Colonic mucosa (tissue), 4 donors: ENCODE measurements at regions not wholly inside any gene's neighbourhood (a gene's known extent, or its start where the extent isn't known, plus 50 kb on each side); places are given as distances from the start of the nearest gene placed in this dataset.

Source experiments
- DNase-seq: peaks from one replicate; pipeline ENCODE4 v3.0.0-alpha.2; 2020
- H3K27ac ChIP-seq: fragments of 200-600 bp; one replicate; pipeline ENCODE4 v1.8.0; 2021
- H3K27me3 ChIP-seq: fragments of 200-600 bp; one replicate; pipeline ENCODE4 v1.8.0; 2021
- H3K36me3 ChIP-seq: fragments of 200-600 bp; one replicate; pipeline ENCODE4 v1.8.0; 2021
- H3K4me1 ChIP-seq: fragments of 200-600 bp; one replicate; pipeline ENCODE4 v1.8.0; 2021; ENCODE audit warnings: mild to moderate bottlenecking
- H3K4me3 ChIP-seq: fragments of 200-600 bp; one replicate; pipeline ENCODE4 v1.8.0; 2021
- H3K9ac ChIP-seq, 2 donors: one replicate each; pipeline ENCODE4 v1.7.0; 2013; ENCODE audit warnings: control low read depth in 2 of 2, low read depth in 2 of 2, low read length in 2 of 2
- H3K9me3 ChIP-seq: fragments of 200-600 bp; one replicate; pipeline ENCODE4 v1.8.0; 2021
- intact Hi-C: fragments of 100-400 bp; cut with DNase I; formaldehyde crosslinking; loops from one replicate; pipeline ENCODE4 v1.14.1; 2022
- TF ChIP-seq, protein P1 (sequence below): fragments of 200-600 bp; IDR thresholded peaks from one replicate; pipeline ENCODE4 v1.8.0; 2022; ENCODE audit warnings: antibody characterized with exemption, mild to moderate bottlenecking
- donor health status: healthy.
- donor health status: DM: no; HTN: no; CAD: no.
- donor health status: DM: no; HTN: no; CAD: no.

DNA sequence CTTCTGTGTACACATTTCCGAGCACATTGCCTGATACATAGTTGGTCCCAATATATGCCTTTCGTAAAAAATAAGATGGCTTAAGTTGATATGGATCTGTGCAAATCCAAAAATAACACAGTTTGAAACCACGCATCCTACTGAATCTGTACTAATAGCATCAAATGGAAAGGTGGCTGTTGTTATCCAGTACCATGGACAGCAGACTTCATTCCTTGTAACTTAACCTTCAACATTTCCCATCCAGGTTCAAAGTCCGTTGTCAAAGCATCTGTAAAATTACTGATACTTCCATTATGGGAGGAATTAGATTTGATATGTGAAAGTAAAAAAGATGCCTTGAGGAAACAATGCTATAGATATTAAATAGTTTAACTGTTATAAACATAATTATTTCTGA is 65.5 kb upstream of the C3orf49 start:
- Histone ChIP-seq H3K36me3 (no peaks in the 10 kb centered on the region), H3K4me1 (no peaks in the 10 kb centered on the region), H3K9ac (no peak overlapping the region), H3K27ac (no peak overlapping the region), H3K4me3 (no peak overlapping the region), H3K9me3 (no peaks in the 10 kb centered on the region), H3K27me3 (no peaks in the 10 kb centered on the region)
- intact Hi-C loops = no loop called here
- TF ChIP-seq, protein P1, sequence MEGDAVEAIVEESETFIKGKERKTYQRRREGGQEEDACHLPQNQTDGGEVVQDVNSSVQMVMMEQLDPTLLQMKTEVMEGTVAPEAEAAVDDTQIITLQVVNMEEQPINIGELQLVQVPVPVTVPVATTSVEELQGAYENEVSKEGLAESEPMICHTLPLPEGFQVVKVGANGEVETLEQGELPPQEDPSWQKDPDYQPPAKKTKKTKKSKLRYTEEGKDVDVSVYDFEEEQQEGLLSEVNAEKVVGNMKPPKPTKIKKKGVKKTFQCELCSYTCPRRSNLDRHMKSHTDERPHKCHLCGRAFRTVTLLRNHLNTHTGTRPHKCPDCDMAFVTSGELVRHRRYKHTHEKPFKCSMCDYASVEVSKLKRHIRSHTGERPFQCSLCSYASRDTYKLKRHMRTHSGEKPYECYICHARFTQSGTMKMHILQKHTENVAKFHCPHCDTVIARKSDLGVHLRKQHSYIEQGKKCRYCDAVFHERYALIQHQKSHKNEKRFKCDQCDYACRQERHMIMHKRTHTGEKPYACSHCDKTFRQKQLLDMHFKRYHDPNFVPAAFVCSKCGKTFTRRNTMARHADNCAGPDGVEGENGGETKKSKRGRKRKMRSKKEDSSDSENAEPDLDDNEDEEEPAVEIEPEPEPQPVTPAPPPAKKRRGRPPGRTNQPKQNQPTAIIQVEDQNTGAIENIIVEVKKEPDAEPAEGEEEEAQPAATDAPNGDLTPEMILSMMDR = no peak
- DNase-seq = no peak

GRCh38 chr3:63753995-63754394 is 65.1 kb upstream of the C3orf49 start:
- Histone ChIP-seq H3K9ac (no peak overlapping the region), H3K27ac (no peak overlapping the region), H3K9me3 (no peaks in the 10 kb centered on the region), H3K4me3 (no peak overlapping the region), H3K36me3 (no peaks in the 10 kb centered on the region), H3K27me3 (no peaks in the 10 kb centered on the region), H3K4me1 (no peaks in the 10 kb centered on the region)
- DNase-seq = no peak
- TF ChIP-seq, protein P1 = no peak
- intact Hi-C loops = no loop called here

- TF ChIP-seq, protein P1 = no peak
- intact Hi-C loops = no loop called here
These were observed 56.9 kb upstream of the C3orf49 start for GRCh38 chr3:63762180-63762579.

DNA sequence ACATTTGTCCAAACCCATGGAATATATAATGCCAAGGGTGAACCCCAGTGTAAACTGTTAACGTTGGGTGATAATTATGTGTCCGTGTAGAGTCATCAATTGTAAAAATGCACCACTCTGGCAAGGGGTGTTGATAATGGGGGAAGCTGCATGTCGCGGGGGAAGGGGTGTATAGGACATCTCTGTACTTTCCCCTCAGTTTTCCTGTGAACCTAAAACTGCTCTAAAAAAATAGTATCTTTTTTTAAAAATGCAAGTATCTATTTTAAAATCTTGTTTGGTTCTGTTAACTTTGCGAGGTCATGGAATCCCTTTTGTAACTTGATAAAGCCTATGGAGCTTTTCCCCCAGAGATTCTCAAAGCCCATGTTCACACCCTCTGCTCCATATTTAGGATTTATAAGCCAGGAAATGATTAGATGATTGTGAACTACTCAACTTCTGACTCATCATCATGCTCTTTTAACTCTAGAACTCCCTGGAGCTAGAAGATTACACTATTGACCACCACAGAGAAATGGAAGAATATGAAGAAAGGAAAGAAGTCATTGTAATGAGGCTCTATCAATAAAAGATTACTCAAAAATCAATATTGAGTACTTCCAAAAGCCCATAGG is 56.1 kb upstream of the C3orf49 start:
- TF ChIP-seq, protein P1 = no peak
- Histone ChIP-seq H3K4me3 (no peak overlapping the region), H3K36me3 (no peaks in the 10 kb centered on the region), H3K4me1 (no peaks in the 10 kb centered on the region), H3K27me3 (no peaks in the 10 kb centered on the region), H3K9ac (no peak overlapping the region), H3K9me3 (no peaks in the 10 kb centered on the region), H3K27ac (no peak overlapping the region)
- intact Hi-C loops = no loop called here
- no peak for DNase-seq

More at GRCh38 chr3:63762180-63762579, 56.9 kb upstream of the C3orf49 start:
- Histone ChIP-seq H3K36me3 (no peaks in the 10 kb centered on the region), H3K4me1 (no peaks in the 10 kb centered on the region), H3K9me3 (no peaks in the 10 kb centered on the region), H3K27me3 (no peaks in the 10 kb centered on the region), H3K27ac (no peak overlapping the region), H3K9ac (no peak overlapping the region), H3K4me3 (no peak overlapping the region)
- DNase-seq = no peak

- TF ChIP-seq, protein P1 = no peak
- Histone ChIP-seq H3K9ac (no peak overlapping the region), H3K27me3 (no peaks in the 10 kb centered on the region), H3K4me1 (no peaks in the 10 kb centered on the region), H3K36me3 (no peaks in the 10 kb centered on the region), H3K27ac (no peak overlapping the region), H3K9me3 (no peaks in the 10 kb centered on the region), H3K4me3 (no peak overlapping the region)
- intact Hi-C loops = no loop called here
- DNase-seq = no peak
These were observed 54.6 kb upstream of the C3orf49 start for GRCh38 chr3:63764511-63764910.
